Testis (tissue), 2 donors: ENCODE measurements at regions not wholly inside any gene's neighbourhood (a gene's known extent, or its start where the extent isn't known, plus 50 kb on each side); places are given as distances from the start of the nearest gene placed in this dataset.

Experiments
- CTCF ChIP-seq, 3 experiments: fragments of 450-650 bp in 2 of 3; fragments of 200-600 bp in 1 of 3; sonication (generic) in 1 of 3; IDR thresholded peaks; one replicate each; pipeline ENCODE4 v1.5.1; 2016 to 2019; ENCODE audit warnings: antibody characterized with exemption in 3 of 3, mild to moderate bottlenecking in 2 of 3, moderate library complexity in 1 of 3
- POLR2A ChIP-seq: fragments of 450-650 bp; IDR thresholded peaks from one replicate; pipeline ENCODE4 v1.6.1; 2017; ENCODE audit warnings: antibody characterized with exemption, mild to moderate bottlenecking, moderate library complexity

GRCh38 chr1:215321802-215322201, 239.3 kb downstream of the KCNK2 start:
- no peak for TF ChIP-seq POLR2A
- TF ChIP-seq CTCF (IDR thresholded peaks at IDR 0.05) = no peak
